ENCODE measurements at regions not wholly inside any gene's neighbourhood (a gene's known extent, or its start where the extent isn't known, plus 50 kb on each side); places are given as distances from the start of the nearest gene placed in this dataset.

DNA sequence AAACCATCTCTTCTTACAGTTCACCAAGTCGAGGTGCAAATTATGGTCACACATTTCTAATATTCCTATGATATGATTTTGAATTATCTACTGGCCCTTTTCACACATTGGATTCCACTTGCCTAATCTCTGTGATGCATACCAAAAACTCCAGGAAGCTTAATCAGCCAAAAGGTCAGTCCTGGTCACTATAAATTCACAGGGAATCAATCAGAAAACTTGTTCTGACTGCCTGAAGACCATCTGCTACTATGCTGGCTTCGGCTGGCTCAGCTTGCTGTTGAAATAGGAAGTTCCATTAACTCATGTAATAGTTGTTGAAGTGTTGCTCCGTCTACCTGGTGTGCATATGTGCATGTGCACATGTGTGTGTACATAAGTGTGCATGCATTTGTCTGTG lies 142.8 kb upstream of the FLRT2 start:
- 66 to 79% methylated on average over 3 of the region's 3 CpGs for WGBS, 2 donors
- H3K9me3 ChIP-seq (ENCODE audit: control insufficient read depth, low read length), result no peaks in the 10 kb centered on the region
- H3K4me3 ChIP-seq (ENCODE audit: low read length in 2 of 2), result no peak overlapping the region
- ATAC-seq (ENCODE audit: low FRiP score) (no peak), DNase-seq (no peak)
- no peaks in the 10 kb centered on the region for H3K4me1 ChIP-seq (ENCODE audit: control insufficient read depth in 1 of 2, insufficient read depth in 2 of 2, low read length in 2 of 2)
- H3K36me3 ChIP-seq (ENCODE audit: control insufficient read depth in 1 of 2, insufficient read depth in 2 of 2, low read length in 1 of 2), result no peaks in the 10 kb centered on the region
- intact Hi-C loops (cut with DNase I), result no loop called here
- H3K27me3 ChIP-seq (ENCODE audit: control insufficient read depth in 1 of 2, insufficient read depth in 2 of 2, low read length in 1 of 2), result peaks cover 0 to under 1% of the 10 kb centered on the region in 2 donors
- no peak overlapping the region for H3K27ac ChIP-seq (ENCODE audit: low read depth in 1 of 2, low read length in 2 of 2)

DNA sequence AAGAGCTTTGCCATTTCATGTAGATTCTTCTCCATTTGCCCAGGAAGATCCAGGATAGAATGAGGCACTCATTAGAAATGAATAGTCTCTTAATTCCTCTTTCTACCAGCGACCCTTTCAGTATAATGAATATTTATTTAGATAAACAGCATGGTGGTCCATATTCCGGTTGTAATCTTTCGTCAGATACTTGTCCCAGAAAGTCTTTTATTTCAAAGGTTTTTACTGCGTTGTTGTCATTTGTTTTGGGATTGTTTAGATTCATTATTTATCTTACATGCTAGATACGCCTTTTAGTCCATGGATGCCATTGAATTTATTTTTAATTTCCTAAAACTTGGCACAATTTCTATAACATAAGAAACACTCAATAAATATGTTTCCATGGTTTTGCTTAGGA lies 139.7 kb upstream of the FLRT2 start:
- Histone ChIP-seq H3K4me1 (ENCODE audit: control insufficient read depth in 1 of 2, insufficient read depth in 2 of 2, low read length in 2 of 2) (no peaks in the 10 kb centered on the region), H3K27ac (ENCODE audit: low read depth in 1 of 2, low read length in 2 of 2) (no peak overlapping the region), H3K27me3 (ENCODE audit: control insufficient read depth in 1 of 2, insufficient read depth in 2 of 2, low read length in 1 of 2) (no peaks in the 10 kb centered on the region), H3K4me3 (ENCODE audit: low read length in 2 of 2) (no peak overlapping the region), H3K36me3 (ENCODE audit: control insufficient read depth in 1 of 2, insufficient read depth in 2 of 2, low read length in 1 of 2) (no peaks in the 10 kb centered on the region), H3K9me3 (ENCODE audit: control insufficient read depth, low read length) (no peaks in the 10 kb centered on the region)
- no peak for ATAC-seq (ENCODE audit: low FRiP score)
- intact Hi-C loops (cut with DNase I), result no loop called here
- 89 to 92% methylated on average over 5 of the region's 5 CpGs for WGBS, 2 donors
- no peak for DNase-seq

DNA sequence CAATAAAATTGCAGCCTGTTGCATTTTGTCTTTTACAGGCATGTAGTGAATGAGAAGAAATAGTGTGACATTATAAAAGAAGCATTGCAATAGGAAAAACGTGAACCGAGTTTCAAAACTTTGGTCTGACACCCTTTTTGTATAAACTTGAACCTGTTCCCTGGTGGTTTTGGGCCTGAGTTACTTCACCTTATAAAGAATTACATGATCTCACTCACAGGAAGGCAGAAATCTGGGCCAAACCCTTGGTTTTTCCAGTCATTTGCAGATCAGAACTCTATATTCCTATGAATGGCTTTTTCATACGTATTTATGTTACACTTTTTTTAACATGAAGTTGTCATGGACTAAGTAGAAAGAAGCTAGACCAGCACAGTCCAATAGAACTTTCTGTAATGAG lies 138.5 kb upstream of the FLRT2 start:
- Histone ChIP-seq H3K27me3 (ENCODE audit: control insufficient read depth in 1 of 2, insufficient read depth in 2 of 2, low read length in 1 of 2) (no peaks in the 10 kb centered on the region), H3K9me3 (ENCODE audit: control insufficient read depth, low read length) (no peaks in the 10 kb centered on the region), H3K4me3 (ENCODE audit: low read length in 2 of 2) (no peak overlapping the region), H3K27ac (ENCODE audit: low read depth in 1 of 2, low read length in 2 of 2) (no peak overlapping the region), H3K4me1 (ENCODE audit: control insufficient read depth in 1 of 2, insufficient read depth in 2 of 2, low read length in 2 of 2) (no peaks in the 10 kb centered on the region), H3K36me3 (ENCODE audit: control insufficient read depth in 1 of 2, insufficient read depth in 2 of 2, low read length in 1 of 2) (no peaks in the 10 kb centered on the region)
- no peak for ATAC-seq (ENCODE audit: low FRiP score)
- no peak for DNase-seq
- intact Hi-C loops (cut with DNase I), result no loop called here
- 45 to 56% methylated on average over 3 of the region's 3 CpGs for WGBS, 2 donors

DNA sequence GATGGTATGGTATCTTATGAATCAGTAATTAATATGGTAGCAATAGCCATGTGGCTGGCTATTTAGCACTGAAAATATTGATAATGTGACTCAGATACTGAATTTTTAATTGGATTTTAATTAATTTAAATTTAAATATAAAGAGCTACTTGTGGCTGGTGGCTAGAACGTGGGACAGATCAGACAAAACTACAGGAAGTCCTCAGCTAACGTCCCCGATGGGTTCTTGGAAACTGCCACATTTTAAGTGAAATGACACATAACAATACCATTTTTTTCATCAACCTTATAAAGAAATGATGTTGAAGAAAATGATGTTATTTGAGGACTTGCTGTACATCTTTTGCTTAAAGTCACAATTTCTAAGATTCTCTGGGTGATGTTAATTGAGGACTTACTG lies 138.1 kb upstream of the FLRT2 start:
- intact Hi-C loops (cut with DNase I), result no loop called here

DNA sequence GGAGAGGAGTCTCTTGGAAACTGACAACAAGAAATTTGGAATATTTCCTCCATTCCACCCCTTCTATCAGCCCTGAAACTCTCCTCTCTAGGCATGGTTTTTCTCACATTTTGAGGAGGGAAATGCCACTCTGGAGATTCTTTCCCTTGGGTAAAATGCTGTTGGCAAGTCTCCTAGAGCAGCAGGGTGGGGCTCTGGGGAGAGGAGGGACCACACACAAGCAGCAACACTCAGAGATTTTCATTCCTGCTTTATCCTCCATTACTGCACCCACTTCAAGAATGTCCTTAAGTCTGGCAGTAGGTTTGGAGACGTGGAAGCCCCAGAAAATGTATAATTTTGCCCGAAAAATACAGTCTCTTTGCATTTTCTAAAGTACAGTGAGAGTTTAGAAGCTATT lies 130.8 kb upstream of the FLRT2 start:
- no peaks in the 10 kb centered on the region for H3K9me3 ChIP-seq (ENCODE audit: control insufficient read depth, low read length)
- 70 to 74% methylated on average over 2 of the region's 2 CpGs for WGBS, 2 donors
- no peak for ATAC-seq (ENCODE audit: low FRiP score)
- H3K27me3 ChIP-seq (ENCODE audit: control insufficient read depth in 1 of 2, insufficient read depth in 2 of 2, low read length in 1 of 2), result no peaks in the 10 kb centered on the region
- H3K4me1 ChIP-seq (ENCODE audit: control insufficient read depth in 1 of 2, insufficient read depth in 2 of 2, low read length in 2 of 2), result no peaks in the 10 kb centered on the region
- intact Hi-C loops (cut with DNase I), result no loop called here
- H3K27ac ChIP-seq (ENCODE audit: low read depth in 1 of 2, low read length in 2 of 2), result no peak overlapping the region
- no peaks in the 10 kb centered on the region for H3K36me3 ChIP-seq (ENCODE audit: control insufficient read depth in 1 of 2, insufficient read depth in 2 of 2, low read length in 1 of 2)
- H3K4me3 ChIP-seq (ENCODE audit: low read length in 2 of 2), result no peak overlapping the region
- no peak for DNase-seq

More for the DNA sequence above, 138.1 kb upstream of the FLRT2 start:
- WGBS, 2 donors, result 82 to 94% methylated on average over 3 of the region's 3 CpGs
- Histone ChIP-seq H3K4me3 (ENCODE audit: low read length in 2 of 2) (no peak overlapping the region), H3K27me3 (ENCODE audit: control insufficient read depth in 1 of 2, insufficient read depth in 2 of 2, low read length in 1 of 2) (no peaks in the 10 kb centered on the region), H3K4me1 (ENCODE audit: control insufficient read depth in 1 of 2, insufficient read depth in 2 of 2, low read length in 2 of 2) (no peaks in the 10 kb centered on the region), H3K9me3 (ENCODE audit: control insufficient read depth, low read length) (no peaks in the 10 kb centered on the region), H3K36me3 (ENCODE audit: control insufficient read depth in 1 of 2, insufficient read depth in 2 of 2, low read length in 1 of 2) (no peaks in the 10 kb centered on the region), H3K27ac (ENCODE audit: low read depth in 1 of 2, low read length in 2 of 2) (no peak overlapping the region)
- no peak for ATAC-seq (ENCODE audit: low FRiP score)
- DNase-seq, result no peak

DNA sequence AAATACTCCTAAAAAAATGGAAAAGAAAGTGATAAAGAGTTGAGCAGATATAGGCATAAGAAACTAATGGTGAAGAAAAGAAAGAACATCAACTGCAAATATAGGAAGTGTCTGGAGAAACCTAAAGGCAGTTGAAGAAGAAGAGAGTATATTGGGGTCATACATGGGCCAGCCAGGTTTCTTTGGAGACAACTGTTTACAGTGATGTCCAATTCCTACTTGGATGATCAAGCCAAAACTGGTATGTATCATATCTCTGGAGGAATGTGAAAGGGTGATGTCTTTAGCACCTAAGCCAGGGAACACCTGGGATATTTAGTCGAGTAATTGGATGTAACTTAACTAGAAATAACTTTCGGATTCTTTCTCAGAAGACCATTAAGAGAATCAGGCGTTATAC lies 129.3 kb upstream of the FLRT2 start:
- ATAC-seq (ENCODE audit: low FRiP score), result no peak
- 95 to 97% methylated on average over 3 of the region's 3 CpGs for WGBS, 2 donors

DNA sequence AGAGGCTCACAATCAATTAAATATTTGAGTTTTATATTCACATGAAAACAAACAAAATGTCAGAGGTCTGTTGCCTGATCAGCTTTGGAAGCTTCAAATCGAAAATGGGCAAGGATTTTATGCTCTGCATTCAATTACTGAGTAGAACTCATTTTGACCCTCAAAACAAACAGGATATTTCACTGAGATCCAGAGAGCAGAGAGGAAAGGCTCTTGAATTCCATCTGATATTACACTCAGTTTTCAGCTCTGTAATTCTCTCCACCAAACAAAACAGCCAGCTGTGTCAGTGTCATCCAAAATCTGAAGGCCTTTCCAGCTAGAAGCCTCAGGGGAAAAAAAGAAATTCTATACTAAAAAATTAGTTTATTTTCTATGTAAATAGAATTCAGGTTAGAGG lies 128.6 kb upstream of the FLRT2 start:
- Histone ChIP-seq H3K9me3 (ENCODE audit: control insufficient read depth, low read length) (no peaks in the 10 kb centered on the region), H3K27ac (ENCODE audit: low read depth in 1 of 2, low read length in 2 of 2) (no peak overlapping the region), H3K36me3 (ENCODE audit: control insufficient read depth in 1 of 2, insufficient read depth in 2 of 2, low read length in 1 of 2) (no peaks in the 10 kb centered on the region), H3K4me1 (ENCODE audit: control insufficient read depth in 1 of 2, insufficient read depth in 2 of 2, low read length in 2 of 2) (no peaks in the 10 kb centered on the region), H3K4me3 (ENCODE audit: low read length in 2 of 2) (no peak overlapping the region), H3K27me3 (ENCODE audit: control insufficient read depth in 1 of 2, insufficient read depth in 2 of 2, low read length in 1 of 2) (no peaks in the 10 kb centered on the region)
- intact Hi-C loops (cut with DNase I), result no loop called here
- no peak for ATAC-seq (ENCODE audit: low FRiP score)
- 71 to 88% methylated on average over 1 of the region's 1 CpG for WGBS, 2 donors
- no peak for DNase-seq

More for the DNA sequence above, 129.3 kb upstream of the FLRT2 start:
- no peaks in the 10 kb centered on the region for H3K27me3 ChIP-seq (ENCODE audit: control insufficient read depth in 1 of 2, insufficient read depth in 2 of 2, low read length in 1 of 2)
- intact Hi-C loops (cut with DNase I), result no loop called here
- H3K9me3 ChIP-seq (ENCODE audit: control insufficient read depth, low read length), result no peaks in the 10 kb centered on the region
- no peak overlapping the region for H3K4me3 ChIP-seq (ENCODE audit: low read length in 2 of 2)
- no peak overlapping the region for H3K27ac ChIP-seq (ENCODE audit: low read depth in 1 of 2, low read length in 2 of 2)
- DNase-seq, result no peak
- no peaks in the 10 kb centered on the region for H3K4me1 ChIP-seq (ENCODE audit: control insufficient read depth in 1 of 2, insufficient read depth in 2 of 2, low read length in 2 of 2)
- no peaks in the 10 kb centered on the region for H3K36me3 ChIP-seq (ENCODE audit: control insufficient read depth in 1 of 2, insufficient read depth in 2 of 2, low read length in 1 of 2)

DNA sequence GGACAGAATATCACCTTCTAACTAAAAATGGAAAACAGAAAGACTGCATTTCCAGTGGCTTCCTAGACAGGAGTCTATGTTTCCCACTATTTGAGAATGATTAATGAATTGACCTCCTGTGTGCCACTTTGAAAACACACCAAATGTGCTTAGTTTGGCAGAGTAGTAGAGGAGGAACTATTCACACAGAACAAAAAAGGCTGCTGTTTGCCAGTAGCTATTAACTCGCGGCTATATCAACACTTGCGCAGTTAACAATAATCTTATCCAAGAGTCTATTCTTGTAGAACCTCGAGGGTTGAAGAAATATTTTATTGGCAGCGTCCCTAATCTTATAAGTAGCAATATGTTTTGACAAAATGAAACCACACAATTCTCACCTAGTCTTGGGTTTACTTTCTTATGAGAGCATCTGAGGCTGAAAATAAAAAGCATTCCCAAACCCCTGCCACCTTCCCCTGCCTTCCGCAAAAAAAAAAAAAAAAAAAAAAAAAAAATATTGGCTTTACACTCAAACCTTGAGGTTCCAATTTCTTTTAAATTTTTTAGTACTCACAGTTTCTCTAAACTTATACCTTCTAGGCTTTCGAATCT lies 127.3 kb upstream of the FLRT2 start:
- intact Hi-C loops (cut with DNase I), result no loop called here
- no peak overlapping the region for H3K27ac ChIP-seq (ENCODE audit: low read depth in 1 of 2, low read length in 2 of 2)
- H3K9me3 ChIP-seq (ENCODE audit: control insufficient read depth, low read length), result no peaks in the 10 kb centered on the region
- WGBS, 2 donors, result 18% methylated on average over 7 of the region's 7 CpGs
- H3K4me1 ChIP-seq (ENCODE audit: control insufficient read depth in 1 of 2, insufficient read depth in 2 of 2, low read length in 2 of 2), result no peaks in the 10 kb centered on the region
- ATAC-seq (ENCODE audit: low FRiP score) (peak; percentile 68), DNase-seq (no peak)
- peak overlapping the region in 1 of 2 donors; percentile 11 for H3K4me3 ChIP-seq (ENCODE audit: low read length in 2 of 2)
- H3K36me3 ChIP-seq (ENCODE audit: control insufficient read depth in 1 of 2, insufficient read depth in 2 of 2, low read length in 1 of 2), result no peaks in the 10 kb centered on the region
- no peaks in the 10 kb centered on the region for H3K27me3 ChIP-seq (ENCODE audit: control insufficient read depth in 1 of 2, insufficient read depth in 2 of 2, low read length in 1 of 2)

DNA sequence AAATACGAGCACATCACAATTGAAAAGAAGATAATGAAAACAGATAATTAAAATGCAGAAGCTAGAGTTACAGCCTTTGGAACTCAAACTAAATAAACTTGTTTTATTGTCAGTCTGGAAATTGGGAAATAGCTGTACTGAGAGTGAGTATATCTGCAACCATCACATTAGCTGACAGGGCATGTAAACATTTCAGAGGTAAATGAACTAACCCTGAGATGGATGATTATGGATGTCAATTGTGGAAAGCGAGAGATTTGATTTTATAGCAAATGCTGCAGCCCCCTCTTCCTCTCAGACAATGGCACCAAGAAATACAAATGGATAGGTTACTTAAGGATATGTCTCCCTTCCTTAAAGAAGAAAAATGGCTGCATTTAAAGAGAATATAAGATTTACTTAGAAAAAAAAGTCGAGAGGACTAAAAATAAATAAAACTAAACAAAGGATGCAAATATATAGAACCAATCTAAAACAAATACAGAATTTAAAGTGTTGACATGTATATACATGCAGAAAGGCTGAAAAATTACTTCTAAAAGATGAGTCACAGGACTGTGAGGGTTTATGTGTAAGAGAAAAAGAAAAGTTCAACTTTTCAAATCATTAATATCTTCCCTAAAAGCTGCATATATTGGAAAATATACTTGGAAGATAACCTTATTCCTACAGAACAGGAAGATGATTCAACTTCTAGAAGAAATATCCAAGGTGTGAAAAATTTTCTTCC lies 120.3 kb upstream of the FLRT2 start:
- no peak for ATAC-seq (ENCODE audit: low FRiP score)
- Histone ChIP-seq H3K36me3 (ENCODE audit: control insufficient read depth in 1 of 2, insufficient read depth in 2 of 2, low read length in 1 of 2) (no peaks in the 10 kb centered on the region), H3K9me3 (ENCODE audit: control insufficient read depth, low read length) (no peaks in the 10 kb centered on the region), H3K4me1 (ENCODE audit: control insufficient read depth in 1 of 2, insufficient read depth in 2 of 2, low read length in 2 of 2) (no peaks in the 10 kb centered on the region), H3K27ac (ENCODE audit: low read depth in 1 of 2, low read length in 2 of 2) (no peak overlapping the region), H3K27me3 (ENCODE audit: control insufficient read depth in 1 of 2, insufficient read depth in 2 of 2, low read length in 1 of 2) (no peaks in the 10 kb centered on the region), H3K4me3 (ENCODE audit: low read length in 2 of 2) (no peak overlapping the region)
- intact Hi-C loops (cut with DNase I), result no loop called here
- DNase-seq, result no peak
- 38 to 59% methylated on average over 3 of the region's 3 CpGs for WGBS, 2 donors

All from aorta (tissue), 5 donors.